ENCODE measurements at regions not wholly inside any gene's neighbourhood (a gene's known extent, or its start where the extent isn't known, plus 50 kb on each side); places are given as distances from the start of the nearest gene placed in this dataset.

- no peaks in the 10 kb centered on the region for H3K79me1 ChIP-seq (ENCODE audit: low read depth, low read length)
- H3K4ac ChIP-seq (replicated peaks; ENCODE audit: insufficient read length, low read depth, low read length): no peak overlapping the region
- H2BK20ac ChIP-seq (ENCODE audit: low read length): no peak overlapping the region
- peaks cover 0 to 4% of the 10 kb centered on the region in 2 experiments; a peak in 1 of 4 replicates for H3K9me3 ChIP-seq (ENCODE audit: insufficient read depth in 2 of 2, low read depth in 1 of 2, low read length in 1 of 2)
- H3K4me2 ChIP-seq (ENCODE audit: insufficient read depth in 1 of 2, low read depth in 2 of 2, low read length in 2 of 2): no peak overlapping the region
- H3K56ac ChIP-seq (replicated peaks; ENCODE audit: insufficient read length, low read depth, low read length): no peak overlapping the region
- no peak overlapping the region for H3K9ac ChIP-seq (replicated peaks in 1 of 4; ENCODE audit: extremely low read depth in 1 of 4, low read depth in 3 of 4, low read length in 3 of 4)
- peaks cover 0 to 60% of the 10 kb centered on the region in 2 experiments; a peak in 2 of 4 replicates for H3K79me2 ChIP-seq (ENCODE audit: control insufficient read depth in 1 of 2, insufficient read depth in 2 of 2, low read length in 2 of 2)
- no peak overlapping the region for H2BK15ac ChIP-seq (ENCODE audit: low read length)
- H3K23me2 ChIP-seq (ENCODE audit: low read depth, low read length): no peaks in the 10 kb centered on the region
- no peak overlapping the region for H2BK12ac ChIP-seq (ENCODE audit: low read depth, low read length)
- H3K18ac ChIP-seq (ENCODE audit: extremely low read depth, low read length): no peak overlapping the region
- H3K4me1 ChIP-seq (replicated peaks in 1 of 4; ENCODE audit: control insufficient read depth in 3 of 4, insufficient read depth in 4 of 4, low read length in 3 of 4): no peaks in the 10 kb centered on the region
- H3K23ac ChIP-seq (ENCODE audit: insufficient read length): no peak overlapping the region
- TF ChIP-seq KDM5A (IDR thresholded peaks at IDR 0.05; ENCODE audit: low read length) (no peak), POU5F1 (IDR thresholded peaks at IDR 0.05; ENCODE audit: low read depth, low read length) (no peak)
- POLR2A ChIA-PET (ENCODE audit: partially characterized antibody): no interaction called here
- no peak overlapping the region for H2AFZ ChIP-seq (ENCODE audit: low read length)
- no peak overlapping the region for H2AK5ac ChIP-seq (ENCODE audit: low read depth, low read length)
- H4K8ac ChIP-seq (ENCODE audit: extremely low read depth, insufficient read depth, low read length): no peak overlapping the region
- H4K5ac ChIP-seq (ENCODE audit: insufficient read length, low read depth, low read length): no peak overlapping the region
- DNase-seq (ENCODE audit: low read depth in 1 of 2, low spot score in 2 of 2): no peak
- CTCF ChIA-PET (ENCODE audit: partially characterized antibody): interaction anchor here (1.2 kb wide), 1 partner anchor 9 kb away, joined by 4 read pairs; no protein-coding TSS in a partner anchor
- no peaks in the 10 kb centered on the region for H3K27me3 ChIP-seq (replicated peaks in 1 of 4; ENCODE audit: control insufficient read depth in 3 of 4, extremely low read depth in 1 of 4, insufficient read depth in 3 of 4, low read length in 3 of 4)
- no peaks in the 10 kb centered on the region for H4K20me1 ChIP-seq (replicated peaks in 1 of 2; ENCODE audit: control insufficient read depth in 1 of 2, insufficient read depth in 2 of 2, low read length in 2 of 2)
- H3K14ac ChIP-seq (ENCODE audit: insufficient read length): no peak overlapping the region
- H4K91ac ChIP-seq (replicated peaks; ENCODE audit: insufficient read length, low read length): no peak overlapping the region
- peaks cover 0 to 6% (median 0%) of the 10 kb centered on the region in 4 experiments; a peak in 1 of 8 replicates for H3K36me3 ChIP-seq (ENCODE audit: control insufficient read depth in 2 of 4, insufficient read depth in 4 of 4, low read length in 3 of 4)
- no peak overlapping the region for H2BK5ac ChIP-seq (ENCODE audit: low read depth, low read length)
- no peak overlapping the region for H2BK120ac ChIP-seq (replicated peaks; ENCODE audit: low read depth, low read length)
- FAIRE-seq: no peak
- 72% methylated on average over 4 of the region's 4 CpGs; no CpG with 5 or more reads in 1 of the 2 experiments for WGBS, 2 experiments (ENCODE audit: extremely low coverage in 1 of 2, insufficient coverage in 1 of 2, insufficient read length in 1 of 2, insufficient replicate concordance in 2 of 2, low coverage in 1 of 2, low lambda C conversion rate in 2 of 2, missing lambda C conversion rate in 1 of 2)
- H3K27ac ChIP-seq (ENCODE audit: low read depth, low read length): no peak overlapping the region
- H3K4me3 ChIP-seq (ENCODE audit: extremely low read depth in 1 of 4, insufficient read depth in 2 of 4, low read depth in 3 of 4, low read length in 4 of 4): no peak overlapping the region
Observed at GRCh38 chr18:34501553-34501952, 208.5 kb upstream of the DTNA start.
